HCT116 (cell line): ENCODE measurements at regions not wholly inside any gene's neighbourhood (a gene's known extent, or its start where the extent isn't known, plus 50 kb on each side); places are given as distances from the start of the nearest gene placed in this dataset.

Experiments used
- ATAC-seq: fragments of 200-7000 bp; cut with Tn5 transposase; 2 replicates; pipeline ENCODE4 v1.9.1; 2020; ENCODE audit warnings: mild to moderate bottlenecking, moderate library complexity
- BruUV-seq: library from RNA; stranded (reverse); fragments of 400-500 nt; replicated peaks from 2 replicates; lab custom pipeline; 2021; lab: Mats Ljungman, UMichigan
- CTCF ChIA-PET: fragments of 300-600 bp; sonication (Branson Sonifier 250); formaldehyde crosslinking; loops from one replicate; lab custom pipeline; 2021; ENCODE audit warnings: antibody characterized with exemption; lab: Charles Lee
- POLR2A ChIA-PET: fragments of 300-600, 350-600 bp; sonication (Branson Sonifier 250); formaldehyde crosslinking; loops from one replicate; lab custom pipeline; 2021; ENCODE audit warnings: antibody characterized with exemption; lab: Charles Lee
- RAD21 ChIA-PET, 2 experiments: fragments of 300-600 bp; sonication (Branson Sonifier 250); formaldehyde crosslinking; loops; one replicate each; lab custom pipeline; 2023; ENCODE audit warnings: low total read pairs in 2 of 2; ENCODE audit not compliant: uncharacterized antibody in 2 of 2, unreplicated experiment in 2 of 2, low non-redundant PET in 1 of 2; lab: Charles Lee
- DNase-seq: peaks from one replicate; pipeline ENCODE4 v3.0.0-alpha.2; 2010; ENCODE audit warnings: low read depth, low spot score
- H2AFZ ChIP-seq: fragments of 200-600 bp; shearing (Covaris generic), sonication (generic); 2 replicates; pipeline ENCODE4 v1.6.1; 2017; ENCODE audit warnings: low read depth, mixed run types, mixed read lengths, antibody characterized with exemption, low read length; ENCODE audit not compliant: poor library complexity, severe bottlenecking
- H3K27ac ChIP-seq: 2 replicates; pipeline ENCODE4 v1.5.1; 2012; ENCODE audit warnings: low read depth, low read length
- H3K27me3 ChIP-seq: fragments of 200-600 bp; sonication (generic); 2 replicates; pipeline ENCODE4 v1.6.1; 2016; ENCODE audit warnings: mixed run types, low read length, mixed read lengths; ENCODE audit not compliant: insufficient read depth
- H3K36me3 ChIP-seq, 2 experiments: fragments of 200-500 bp in 1 of 2; fragments of 200-600 bp in 1 of 2; sonication (Bioruptor generic) in 1 of 2; sonication (generic) in 1 of 2; 2 replicates each; pipeline versions ENCODE4 v1.5.1 to v1.6.1; 2014 to 2016; ENCODE audit warnings: low read length in 2 of 2, inconsistent platforms in 1 of 2, mixed read lengths in 1 of 2, mixed run types in 1 of 2; ENCODE audit not compliant: insufficient read depth in 2 of 2, control insufficient read depth in 1 of 2
- H3K4me1 ChIP-seq, 2 experiments: fragments of 200-600 bp in 1 of 2; sonication (generic) in 1 of 2; 2 replicates each; pipeline versions ENCODE4 v1.5.1 to v1.6.1; 2012 to 2017; ENCODE audit warnings: low read length in 2 of 2, inconsistent platforms in 1 of 2, mild to moderate bottlenecking in 1 of 2, mixed read lengths in 1 of 2, mixed run types in 1 of 2, moderate library complexity in 1 of 2; ENCODE audit not compliant: insufficient read depth in 2 of 2, control insufficient read depth in 1 of 2
- H3K4me2 ChIP-seq: fragments of 200-600 bp; sonication (generic); 2 replicates; pipeline ENCODE4 v1.6.1; 2017; ENCODE audit warnings: mixed run types, low read length, mixed read lengths
- H3K4me3 ChIP-seq, 2 experiments: fragments of 200-600 bp in 1 of 2; sonication (generic) in 1 of 2; replicated peaks in 1 of 2; 2 replicates each; pipeline ENCODE4 v1.5.1; 2011 to 2016; ENCODE audit warnings: low read length in 2 of 2, control low read depth in 1 of 2, low read depth in 1 of 2, mild to moderate bottlenecking in 1 of 2, mixed read lengths in 1 of 2, mixed run types in 1 of 2
- H3K79me2 ChIP-seq: fragments of 200-600 bp; sonication (generic); 2 replicates; pipeline ENCODE4 v1.6.1; 2017; ENCODE audit warnings: mild to moderate bottlenecking, mixed run types, low read length, moderate library complexity, mixed read lengths; ENCODE audit not compliant: insufficient read depth
- H3K9ac ChIP-seq: fragments of 200-600 bp; sonication (generic); 2 replicates; pipeline ENCODE4 v1.6.1; 2016; ENCODE audit warnings: low read length, mixed read lengths
- H3K9me2 ChIP-seq: fragments of 200-600 bp; sonication (generic), shearing (Covaris generic); 2 replicates; pipeline ENCODE4 v1.6.1; 2017; ENCODE audit warnings: mixed run types, mild to moderate bottlenecking, moderate library complexity; ENCODE audit not compliant: insufficient read depth
- H3K9me3 ChIP-seq, 2 experiments: fragments of 200-500 bp in 1 of 2; fragments of 200-600 bp in 1 of 2; sonication (Bioruptor generic) in 1 of 2; sonication (generic) in 1 of 2; 2 replicates each; pipeline ENCODE4 v1.6.1; 2014 to 2017; ENCODE audit warnings: low read length in 2 of 2, mixed read lengths in 2 of 2, inconsistent platforms in 1 of 2, low read depth in 1 of 2, mild to moderate bottlenecking in 1 of 2, mixed run types in 1 of 2, moderate library complexity in 1 of 2; ENCODE audit not compliant: control insufficient read depth in 1 of 2, insufficient read depth in 1 of 2
- H4K20me1 ChIP-seq: fragments of 200-600 bp; sonication (generic), shearing (Covaris generic); 2 replicates; pipeline ENCODE4 v1.6.1; 2017; ENCODE audit warnings: mixed run types, mild to moderate bottlenecking, moderate library complexity; ENCODE audit not compliant: insufficient read depth
- CBX3 ChIP-seq: IDR thresholded peaks from 2 replicates; pipeline ENCODE4 v1.6.1; 2012; ENCODE audit warnings: low read depth
- CEBPB ChIP-seq: IDR thresholded peaks from 2 replicates; pipeline ENCODE4 v1.6.1; 2012; ENCODE audit warnings: low read depth
- EGR1 ChIP-seq: IDR thresholded peaks from 2 replicates; pipeline ENCODE4 v1.6.1; 2012; ENCODE audit warnings: low read depth
- ELF1 ChIP-seq: IDR thresholded peaks from 2 replicates; pipeline ENCODE4 v1.6.1; 2012; ENCODE audit warnings: low read depth, borderline replicate concordance
- EZH2phosphoT487 ChIP-seq: fragments of 200-600 bp; IDR thresholded peaks from 2 replicates; pipeline ENCODE4 v1.6.1; 2018; ENCODE audit warnings: antibody characterized with exemption, borderline replicate concordance
- MAX ChIP-seq: IDR thresholded peaks from 2 replicates; pipeline ENCODE4 v1.6.1; 2012
- POLR2AphosphoS5 ChIP-seq: IDR thresholded peaks from 2 replicates; pipeline ENCODE4 v1.6.1; 2011; ENCODE audit warnings: mild to moderate bottlenecking, low read depth, low read length, moderate library complexity
- RAD21 ChIP-seq: IDR thresholded peaks from 2 replicates; pipeline ENCODE4 v1.6.1; 2012; ENCODE audit warnings: low read depth, mild to moderate bottlenecking
- REST ChIP-seq: IDR thresholded peaks from 2 replicates; pipeline ENCODE4 v1.6.1; 2012; ENCODE audit warnings: low read depth
- SIN3A ChIP-seq: IDR thresholded peaks from 2 replicates; pipeline ENCODE4 v1.6.1; 2012; ENCODE audit warnings: low read depth
- SP1 ChIP-seq: IDR thresholded peaks from 2 replicates; pipeline ENCODE4 v1.6.1; 2012; ENCODE audit warnings: low read depth
- ZNF274 ChIP-seq: fragments of 200-500 bp; sonication (Bioruptor generic); IDR thresholded peaks from 2 replicates; pipeline ENCODE4 v1.6.1; 2014; ENCODE audit warnings: mild to moderate bottlenecking, low read depth, low read length, inconsistent platforms
- intact Hi-C: fragments of 100-400 bp; cut with micrococcal nuclease; formaldehyde crosslinking; loops from 2 replicates; pipeline ENCODE4 v1.10.0; 2022
- TF ChIP-seq, protein P1 (sequence below): IDR thresholded peaks from 2 replicates; pipeline ENCODE4 v1.6.1; 2011; ENCODE audit warnings: mild to moderate bottlenecking, low read length, moderate library complexity; ENCODE audit not compliant: insufficient replicate concordance; ENCODE audit errors: extremely low read depth
- TF ChIP-seq, protein P2 (sequence below): IDR thresholded peaks from 2 replicates; pipeline ENCODE4 v1.6.1; 2012

DNA sequence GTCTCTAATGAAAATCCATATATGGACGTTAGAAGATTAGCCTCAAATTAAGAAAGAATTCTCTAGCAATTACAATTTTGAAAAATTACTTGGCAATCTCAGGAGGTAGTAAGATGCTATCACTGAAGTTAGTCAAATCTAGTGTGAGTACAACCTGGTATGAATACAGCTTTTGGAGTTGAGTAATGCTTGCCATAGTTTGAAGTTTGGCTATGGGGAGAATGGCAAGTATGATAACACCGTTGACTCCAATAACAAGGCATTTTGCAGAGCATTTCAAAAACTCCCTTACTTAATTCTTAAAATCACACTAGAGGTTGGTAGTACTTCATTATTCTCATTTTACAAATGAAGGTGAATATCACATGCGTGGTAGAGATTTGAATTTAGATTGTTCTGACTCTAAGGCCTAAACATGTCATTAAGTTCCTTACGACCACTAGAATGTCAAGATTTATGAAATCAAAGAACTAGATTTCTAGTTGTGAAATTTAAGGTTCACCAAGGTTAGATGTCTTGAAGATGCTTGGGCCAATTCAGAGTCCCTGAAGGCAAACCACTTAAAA lies 355.4 kb downstream of the ETS1 start:
- ChIA-PET CTCF (no interaction called here), POLR2A (no interaction called here), RAD21 (no interaction called here)
- Histone ChIP-seq H3K27ac (no peak overlapping the region), H3K79me2 (no peaks in the 10 kb centered on the region), H2AFZ (no peak overlapping the region), H3K4me1 (no peaks in the 10 kb centered on the region), H3K9me3 (no peaks in the 10 kb centered on the region), H3K9ac (no peak overlapping the region), H3K4me2 (no peak overlapping the region), H3K9me2 (no peaks in the 10 kb centered on the region), H3K27me3 (no peaks in the 10 kb centered on the region), H3K4me3 (no peak overlapping the region), H4K20me1 (no peaks in the 10 kb centered on the region), H3K36me3 (no peaks in the 10 kb centered on the region)
- DNase-seq (no peak), ATAC-seq (no peak)
- BruUV-seq, result no TSS peak
- intact Hi-C loops, result no loop called here
- TF ChIP-seq EGR1 (no peak), ELF1 (no peak), ZNF274 (no peak)

DNA sequence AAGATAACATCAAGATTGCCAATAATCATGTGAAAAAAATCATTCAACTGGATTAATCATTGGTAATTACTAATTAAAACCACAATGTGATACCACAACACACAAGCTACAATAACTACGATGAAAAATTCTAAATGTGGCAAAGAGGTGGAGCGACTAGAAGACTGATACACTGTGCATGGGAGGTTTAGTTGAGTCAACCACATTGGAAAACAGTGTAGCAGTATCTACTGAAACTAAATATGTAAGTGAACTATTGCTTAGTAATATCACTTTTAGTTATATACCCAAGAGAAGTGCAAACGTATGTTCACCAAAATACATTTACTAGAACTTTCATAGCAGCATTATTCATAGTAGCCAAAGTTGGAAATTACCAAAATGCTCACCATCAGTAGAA lies 359.9 kb downstream of the ETS1 start:
- no peak for DNase-seq
- POLR2A ChIA-PET, result no interaction called here
- intact Hi-C loops, result no loop called here
- no peak overlapping the region for H3K4me2 ChIP-seq
- BruUV-seq, result no TSS peak
- no peak overlapping the region for H3K27ac ChIP-seq
- H3K4me3 ChIP-seq, result no peak overlapping the region
- CTCF ChIA-PET, result no interaction called here
- H4K20me1 ChIP-seq, result no peaks in the 10 kb centered on the region; the same call in 1 of the 2 replicates
- RAD21 ChIA-PET, result no interaction called here
- H3K79me2 ChIP-seq, result no peaks in the 10 kb centered on the region
- no peak for ATAC-seq
- H3K9ac ChIP-seq, result no peak overlapping the region
- no peaks in the 10 kb centered on the region for H3K9me3 ChIP-seq
- no peaks in the 10 kb centered on the region for H3K36me3 ChIP-seq
- no peaks in the 10 kb centered on the region for H3K4me1 ChIP-seq
- H3K27me3 ChIP-seq, result no peaks in the 10 kb centered on the region
- no peak overlapping the region for H2AFZ ChIP-seq
- H3K9me2 ChIP-seq, result no peaks in the 10 kb centered on the region
- TF ChIP-seq ELF1, result no peak
- no peak for TF ChIP-seq MAX
- TF ChIP-seq EZH2phosphoT487, result no peak
- no peak for TF ChIP-seq SIN3A
- TF ChIP-seq, protein P1, sequence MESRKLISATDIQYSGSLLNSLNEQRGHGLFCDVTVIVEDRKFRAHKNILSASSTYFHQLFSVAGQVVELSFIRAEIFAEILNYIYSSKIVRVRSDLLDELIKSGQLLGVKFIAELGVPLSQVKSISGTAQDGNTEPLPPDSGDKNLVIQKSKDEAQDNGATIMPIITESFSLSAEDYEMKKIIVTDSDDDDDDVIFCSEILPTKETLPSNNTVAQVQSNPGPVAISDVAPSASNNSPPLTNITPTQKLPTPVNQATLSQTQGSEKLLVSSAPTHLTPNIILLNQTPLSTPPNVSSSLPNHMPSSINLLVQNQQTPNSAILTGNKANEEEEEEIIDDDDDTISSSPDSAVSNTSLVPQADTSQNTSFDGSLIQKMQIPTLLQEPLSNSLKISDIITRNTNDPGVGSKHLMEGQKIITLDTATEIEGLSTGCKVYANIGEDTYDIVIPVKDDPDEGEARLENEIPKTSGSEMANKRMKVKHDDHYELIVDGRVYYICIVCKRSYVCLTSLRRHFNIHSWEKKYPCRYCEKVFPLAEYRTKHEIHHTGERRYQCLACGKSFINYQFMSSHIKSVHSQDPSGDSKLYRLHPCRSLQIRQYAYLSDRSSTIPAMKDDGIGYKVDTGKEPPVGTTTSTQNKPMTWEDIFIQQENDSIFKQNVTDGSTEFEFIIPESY, result no peak
- no peak for TF ChIP-seq EGR1
- no peak for TF ChIP-seq CEBPB
- TF ChIP-seq SP1, result no peak
- no peak for TF ChIP-seq RAD21
- no peak for TF ChIP-seq POLR2AphosphoS5
- no peak for TF ChIP-seq REST
- TF ChIP-seq, protein P2, sequence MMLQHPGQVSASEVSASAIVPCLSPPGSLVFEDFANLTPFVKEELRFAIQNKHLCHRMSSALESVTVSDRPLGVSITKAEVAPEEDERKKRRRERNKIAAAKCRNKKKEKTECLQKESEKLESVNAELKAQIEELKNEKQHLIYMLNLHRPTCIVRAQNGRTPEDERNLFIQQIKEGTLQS, result no peak
- no peak for TF ChIP-seq CBX3
